Calu3 (cell line): ENCODE measurements at regions not wholly inside any gene's neighbourhood (a gene's known extent, or its start where the extent isn't known, plus 50 kb on each side); places are given as distances from the start of the nearest gene placed in this dataset.

Source experiments
- BruUV-seq: library from RNA; stranded (reverse); fragments of 400-500 nt; replicated peaks from 2 replicates; lab custom pipeline; 2021; lab: Mats Ljungman, UMichigan
- CTCF ChIA-PET: fragments of 300-600 bp; sonication (Branson Sonifier 250); formaldehyde crosslinking; loops from one replicate; lab custom pipeline; 2022; ENCODE audit warnings: antibody characterized with exemption; lab: Charles Lee
- DNase-seq: peaks from one replicate; pipeline ENCODE4 v3.0.0; 2022
- H3K27ac Mint-ChIP-seq: one replicate; pipeline ENCODE4 v1.8.0; 2022; ENCODE audit warnings: mixed read lengths; ENCODE audit not compliant: unreplicated experiment
- H3K27me3 Mint-ChIP-seq: one replicate; pipeline ENCODE4 v1.8.0; 2022; ENCODE audit warnings: mixed read lengths; ENCODE audit not compliant: unreplicated experiment
- H3K36me3 Mint-ChIP-seq: one replicate; pipeline ENCODE4 v1.8.0; 2022; ENCODE audit warnings: mild to moderate bottlenecking, moderate library complexity, mixed read lengths; ENCODE audit not compliant: insufficient read depth, unreplicated experiment
- H3K4me1 Mint-ChIP-seq: one replicate; pipeline ENCODE4 v1.8.0; 2022; ENCODE audit warnings: mild to moderate bottlenecking, low read depth, mixed read lengths; ENCODE audit not compliant: unreplicated experiment
- H3K4me3 Mint-ChIP-seq: one replicate; pipeline ENCODE4 v1.8.0; 2022; ENCODE audit warnings: mild to moderate bottlenecking, low read depth, moderate library complexity, mixed read lengths; ENCODE audit not compliant: unreplicated experiment
- H3K9me3 Mint-ChIP-seq: one replicate; pipeline ENCODE4 v1.8.0; 2022; ENCODE audit warnings: low read depth, mixed read lengths; ENCODE audit not compliant: unreplicated experiment
- CTCF ChIP-seq: fragments of 200-600 bp; IDR thresholded peaks from one replicate; pipeline ENCODE4 v1.8.0; 2022; ENCODE audit warnings: antibody characterized with exemption; ENCODE audit not compliant: unreplicated experiment
- intact Hi-C: fragments of 100-400 bp; cut with micrococcal nuclease; formaldehyde crosslinking; loops from one replicate; pipeline ENCODE4 v1.10.0; 2022; ENCODE audit not compliant: unreplicated experiment

DNA sequence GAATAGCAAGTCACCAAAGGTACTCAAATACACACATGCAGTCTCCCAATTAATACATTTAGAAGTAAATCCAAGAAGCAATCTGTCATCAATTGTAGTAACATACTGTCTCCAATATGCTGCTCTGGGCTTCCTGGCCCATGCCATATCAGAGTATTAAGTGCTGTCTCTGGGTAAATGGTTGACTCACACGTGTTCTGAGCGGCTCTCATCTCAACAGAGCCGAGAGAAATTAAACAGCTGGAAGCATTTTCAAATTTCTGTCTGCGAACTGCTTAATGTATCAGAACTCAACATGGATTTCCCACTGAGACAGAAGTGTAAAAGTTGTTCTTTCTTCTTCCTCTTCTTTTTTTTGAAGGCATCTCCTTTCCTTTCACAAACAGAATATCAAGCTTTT, 247.3 kb upstream of the TAS2R1 start:
- H3K4me3 Mint-ChIP-seq, result no peak overlapping the region
- no peak for DNase-seq
- intact Hi-C loops, result no loop called here
- no peaks in the 10 kb centered on the region for H3K4me1 Mint-ChIP-seq
- no peak for TF ChIP-seq CTCF
- no peak overlapping the region for H3K27ac Mint-ChIP-seq
- peaks cover 61% of the 10 kb centered on the region for H3K27me3 Mint-ChIP-seq
- no peaks in the 10 kb centered on the region for H3K36me3 Mint-ChIP-seq
- CTCF ChIA-PET, result no interaction called here
- H3K9me3 Mint-ChIP-seq, result peaks cover 2% of the 10 kb centered on the region
- BruUV-seq, result no TSS peak

GRCh38 chr5:9876451-9876850, 246.3 kb upstream of the TAS2R1 start:
- BruUV-seq, result no TSS peak
- no peaks in the 10 kb centered on the region for H3K36me3 Mint-ChIP-seq
- H3K4me1 Mint-ChIP-seq, result no peaks in the 10 kb centered on the region
- H3K4me3 Mint-ChIP-seq, result no peak overlapping the region
- CTCF ChIA-PET, result interaction anchor here (0.6 kb wide), 1 partner anchor 16 kb away, joined by 7 read pairs; no protein-coding TSS in a partner anchor
- intact Hi-C loops, result no loop called here
- H3K27me3 Mint-ChIP-seq, result peaks cover 61% of the 10 kb centered on the region
- no peak overlapping the region for H3K27ac Mint-ChIP-seq
- DNase-seq, result no peak
- peaks cover 2% of the 10 kb centered on the region for H3K9me3 Mint-ChIP-seq
- TF ChIP-seq CTCF, result no peak

- intact Hi-C loops, result no loop called here
- no peak overlapping the region for H3K27ac Mint-ChIP-seq
- H3K4me3 Mint-ChIP-seq, result no peak overlapping the region
- DNase-seq, result no peak
- BruUV-seq, result no TSS peak
- no peak for TF ChIP-seq CTCF
- H3K36me3 Mint-ChIP-seq, result no peaks in the 10 kb centered on the region
- H3K4me1 Mint-ChIP-seq, result no peaks in the 10 kb centered on the region
- H3K27me3 Mint-ChIP-seq, result peaks cover 23% of the 10 kb centered on the region
- peaks cover 21% of the 10 kb centered on the region for H3K9me3 Mint-ChIP-seq
- CTCF ChIA-PET, result no interaction called here
These were observed 239.6 kb upstream of the TAS2R1 start for GRCh38 chr5:9869616-9870288.

DNA sequence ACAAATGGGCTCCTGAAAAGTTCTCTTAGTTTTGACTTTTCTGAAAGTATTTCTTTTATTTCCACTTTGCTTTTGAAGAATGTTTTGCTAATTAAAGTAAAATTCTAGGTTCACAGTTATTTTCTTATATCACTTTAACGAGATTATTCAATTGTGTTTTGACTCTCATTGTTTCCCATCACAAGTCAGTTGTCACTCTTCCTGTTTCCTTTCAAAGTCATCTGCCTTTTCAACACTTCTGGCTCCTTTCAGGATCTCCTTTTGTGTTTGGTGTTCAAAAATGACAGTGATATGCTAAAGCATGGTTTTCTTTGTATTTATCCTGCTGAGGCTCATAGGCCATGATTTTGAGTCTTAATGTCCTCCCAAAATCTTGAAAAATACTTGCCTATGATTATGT, 235.4 kb upstream of the TAS2R1 start:
- intact Hi-C loops, result no loop called here
- Mint-ChIP-seq H3K27me3 (peaks cover 29% of the 10 kb centered on the region), H3K36me3 (no peaks in the 10 kb centered on the region), H3K4me1 (no peaks in the 10 kb centered on the region), H3K27ac (no peak overlapping the region), H3K4me3 (no peak overlapping the region), H3K9me3 (peaks cover 22% of the 10 kb centered on the region)
- BruUV-seq, result no TSS peak
- no peak for DNase-seq
- CTCF ChIA-PET, result no interaction called here
- TF ChIP-seq CTCF, result no peak
